ENCODE measurements at regions not wholly inside any gene's neighbourhood (a gene's known extent, or its start where the extent isn't known, plus 50 kb on each side); places are given as distances from the start of the nearest gene placed in this dataset.
"Not testable (repeated sequence)": the region's sequence is repeated elsewhere in the genome, so short reads cannot be mapped to it uniquely, and the experiment has no call there.

DNA sequence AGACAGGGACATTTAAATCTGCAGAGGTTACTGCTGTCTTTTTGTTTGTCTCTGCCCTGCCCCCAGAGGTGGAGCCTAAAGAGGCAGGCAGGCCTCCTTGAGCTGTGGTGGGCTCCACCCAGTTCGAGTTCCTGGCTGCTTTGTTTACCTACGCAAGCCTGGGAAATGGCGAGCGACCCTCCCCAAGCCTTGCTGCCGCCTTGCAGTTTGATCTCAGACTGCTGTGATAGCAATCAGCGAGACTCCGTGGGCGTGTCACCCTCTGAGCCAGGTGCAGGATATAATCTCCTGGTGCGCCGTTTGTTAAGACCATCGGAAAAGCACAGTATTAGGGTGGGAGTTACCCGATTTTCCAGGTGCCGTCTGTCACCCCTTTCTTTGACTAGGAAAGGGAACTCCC is 93.3 kb downstream of the ANKRD30BL start:
- DNase-seq: not testable (repeated sequence)

DNA sequence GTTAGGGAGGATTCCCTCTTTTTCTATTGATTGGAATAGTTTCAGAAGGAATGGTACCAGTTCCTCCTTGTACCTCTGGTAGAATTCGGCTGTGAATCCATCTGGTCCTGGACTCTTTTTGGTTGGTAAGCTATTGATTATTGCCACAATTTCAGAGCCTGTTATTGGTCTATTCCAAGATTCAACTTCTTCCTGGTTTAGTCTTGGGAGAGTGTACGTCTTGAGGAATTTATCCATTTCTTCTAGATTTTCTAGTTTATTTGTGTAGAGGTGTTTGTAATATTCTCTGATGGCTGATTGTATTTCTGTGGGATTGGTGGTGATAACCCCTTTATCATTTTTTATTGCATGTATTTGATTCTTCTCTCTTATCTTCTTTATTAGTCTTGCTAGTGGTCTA is 96.4 kb downstream of the ANKRD30BL start:
- DNase-seq: not testable (repeated sequence)

- DNase-seq: not testable (repeated sequence)
Observed at GRCh38 chr2:132039609-132040236, 122.0 kb downstream of the ANKRD30BL start.

- DNase-seq: not testable (repeated sequence)
Observed at GRCh38 chr2:132038883-132039235, 122.9 kb downstream of the ANKRD30BL start.

GRCh38 chr2:132038179-132038882 is 123.4 kb downstream of the ANKRD30BL start:
- peak; percentile 19 to 26 for DNase-seq

DNA sequence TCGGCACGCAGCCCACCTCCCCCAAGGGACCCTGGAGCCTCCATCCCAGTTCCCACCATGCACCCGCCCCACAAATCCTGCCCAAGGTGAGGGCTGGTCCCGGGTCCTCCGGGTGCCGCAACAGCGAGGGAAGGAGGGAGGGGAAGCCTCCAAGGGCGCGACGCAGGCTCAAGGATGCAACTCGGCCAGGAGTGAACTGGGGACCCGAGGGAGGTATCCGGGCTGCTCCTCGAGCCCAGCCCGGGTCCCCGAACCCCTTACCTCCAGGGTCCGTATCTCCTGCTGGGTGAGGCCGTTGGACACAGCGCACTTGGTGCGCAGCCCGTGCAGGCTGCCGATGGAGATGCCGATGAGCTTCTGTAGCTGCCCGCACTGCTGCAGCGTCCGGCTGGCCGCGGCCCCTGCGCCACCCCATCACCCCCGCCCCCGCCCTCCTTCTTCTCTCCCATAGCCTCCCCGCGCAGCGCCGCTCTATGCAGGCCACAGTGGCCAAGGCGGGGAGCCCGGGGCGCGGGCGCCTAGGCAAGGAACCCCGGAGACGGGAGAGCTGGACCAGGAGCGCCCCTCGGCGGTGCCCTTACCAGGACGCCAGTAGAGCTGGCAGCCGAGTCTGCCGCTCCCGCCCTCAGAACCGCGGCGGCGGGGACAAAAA is 124.1 kb downstream of the ANKRD30BL start:
- peak in 1 of 2 experiments; percentile 17 for DNase-seq

GRCh38 chr2:132034646-132035045 is 127.1 kb downstream of the ANKRD30BL start:
- DNase-seq: no peak

- no peak for DNase-seq
Observed at GRCh38 chr2:132033949-132034348, 127.8 kb downstream of the ANKRD30BL start.

- DNase-seq: no peak
Observed at GRCh38 chr2:132033365-132033764, 128.4 kb downstream of the ANKRD30BL start.

- DNase-seq: not testable (repeated sequence)
Observed at GRCh38 chr2:132012046-132012445, 149.7 kb downstream of the ANKRD30BL start.

DNA sequence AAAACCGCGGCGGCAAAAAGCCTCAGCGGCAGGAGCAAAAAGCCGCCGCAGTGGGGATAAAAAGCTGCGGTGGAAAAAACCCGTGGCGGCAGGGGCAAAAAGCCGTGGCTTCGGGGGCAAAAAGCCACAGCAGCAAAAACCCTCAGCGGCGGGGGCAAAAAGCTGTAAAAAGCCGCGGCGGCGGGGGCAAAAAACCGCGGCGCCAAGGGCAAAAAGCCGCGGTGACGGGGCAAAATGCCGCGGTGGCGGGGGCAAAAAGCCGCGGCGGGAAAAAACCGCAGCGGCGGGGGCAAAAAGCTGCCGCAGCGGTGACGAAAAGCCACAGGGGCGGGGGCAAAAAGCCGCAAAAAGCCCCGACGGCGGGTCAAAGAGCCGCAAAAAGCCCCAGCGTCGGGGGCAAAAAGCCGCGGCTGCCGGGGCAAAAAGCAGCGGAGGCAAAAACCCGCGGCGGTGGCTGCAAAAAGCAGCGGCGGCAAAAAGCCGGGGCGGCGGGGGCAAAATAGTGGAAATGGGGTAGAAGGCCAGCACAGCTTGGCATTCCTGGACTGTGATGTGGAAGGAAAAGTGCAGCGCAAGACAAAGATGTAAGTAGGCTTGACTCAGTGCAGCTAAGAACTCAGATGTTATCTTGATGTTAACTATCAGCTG is 151.8 kb downstream of the ANKRD30BL start:
- no peak for DNase-seq

DNA sequence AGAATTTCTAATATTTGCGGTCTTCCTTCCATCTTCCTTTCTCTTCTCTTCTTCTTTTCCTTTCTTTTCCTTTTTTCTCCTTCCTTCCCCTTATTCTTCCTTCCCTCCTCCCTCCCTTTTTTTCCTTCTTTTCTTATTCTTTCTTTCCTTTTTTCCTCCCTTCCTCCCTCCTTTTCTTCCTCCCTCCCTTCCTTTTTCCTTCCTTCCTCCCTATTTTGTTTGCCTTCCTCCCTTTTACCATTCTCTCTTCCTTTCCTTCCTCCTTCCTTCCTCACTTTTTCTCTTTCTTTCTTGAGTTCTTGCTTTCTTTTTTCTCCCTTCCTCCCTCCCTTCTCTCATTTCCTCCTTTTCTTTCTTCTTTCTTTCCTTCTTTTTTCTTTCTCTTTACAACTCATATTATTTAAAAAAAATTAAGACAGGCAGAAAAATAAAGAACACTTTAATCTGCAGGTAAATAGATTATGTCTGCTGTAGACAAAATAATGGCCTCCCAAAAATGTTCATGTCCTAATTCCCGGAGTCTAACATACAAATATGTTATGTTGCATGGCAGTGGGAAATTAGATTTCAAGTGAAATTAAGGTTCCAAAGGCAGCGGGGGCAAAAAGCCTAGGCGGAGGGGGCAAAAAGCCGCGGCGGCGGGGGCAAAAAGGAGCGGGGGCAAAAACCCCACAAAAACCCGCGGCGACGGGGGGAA is 152.4 kb downstream of the ANKRD30BL start:
- no peak for DNase-seq

DNA sequence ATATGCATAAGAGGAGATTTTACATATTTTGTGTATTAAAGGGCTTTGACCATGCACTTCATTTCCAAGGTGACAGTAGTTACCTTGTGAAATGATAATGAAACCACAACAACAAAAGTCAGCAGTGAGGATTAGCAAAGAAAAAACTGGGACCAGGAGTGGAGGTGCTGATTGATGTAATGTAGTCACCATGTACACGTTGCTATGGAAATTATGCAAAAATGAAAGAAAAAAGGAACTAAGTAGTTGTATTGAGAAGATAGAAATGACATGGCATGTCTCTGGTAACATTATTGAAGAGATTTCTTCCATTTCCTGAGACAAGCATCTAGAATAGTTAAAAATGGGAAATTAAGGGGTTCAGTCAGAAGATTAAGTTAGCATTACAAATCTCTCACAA is 171.0 kb downstream of the ANKRD30BL start:
- not testable (repeated sequence) for DNase-seq

DNA sequence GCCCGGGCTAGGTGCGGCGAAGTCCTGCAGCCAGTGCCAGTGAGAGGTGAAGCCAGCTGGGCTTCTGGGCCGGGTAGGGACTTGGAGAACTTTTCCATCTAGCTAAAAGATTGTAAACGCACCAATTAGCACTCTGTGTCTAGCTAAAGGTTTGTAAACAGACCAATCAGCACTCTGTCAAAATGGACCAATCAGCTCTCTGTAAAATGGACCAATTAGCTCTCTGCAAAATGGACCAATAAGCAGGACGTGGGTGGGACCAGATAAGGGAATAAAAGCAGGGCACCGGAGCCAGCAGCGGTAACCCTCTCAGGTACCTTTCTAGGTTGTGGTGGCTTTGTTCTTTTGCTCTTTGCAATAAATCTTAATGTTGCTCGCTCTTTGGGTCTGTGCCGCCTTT is 195.1 kb downstream of the ANKRD30BL start:
- not testable (repeated sequence) for DNase-seq

GRCh38 chr2:131966256-131966655 is 195.5 kb downstream of the ANKRD30BL start:
- DNase-seq: no peak

- not testable (repeated sequence) for DNase-seq
Observed at GRCh38 chr2:131958019-131958609, 203.6 kb downstream of the ANKRD30BL start.

GRCh38 chr2:131948641-131949040 is 213.1 kb downstream of the ANKRD30BL start:
- DNase-seq: not testable (repeated sequence)

DNA sequence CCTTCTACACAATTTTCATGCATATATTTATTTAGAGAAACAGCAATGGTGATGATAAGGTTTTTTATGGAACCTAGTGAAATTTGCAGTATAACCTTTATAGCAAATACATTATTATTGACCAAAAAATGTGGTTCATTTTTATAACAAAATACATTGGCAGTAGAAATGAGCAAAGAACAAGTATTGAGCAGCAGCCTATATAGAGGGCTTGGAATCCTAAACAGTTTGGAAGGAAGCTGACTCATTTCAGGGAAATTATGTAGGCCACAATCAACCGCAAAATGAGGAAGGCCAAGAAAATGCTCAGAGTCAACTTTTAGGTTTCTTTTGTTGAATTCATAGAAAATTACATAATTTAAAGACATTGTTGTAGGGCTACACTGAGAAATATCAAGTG is 238.5 kb downstream of the ANKRD30BL start:
- DNase-seq: not testable (repeated sequence)

DNA sequence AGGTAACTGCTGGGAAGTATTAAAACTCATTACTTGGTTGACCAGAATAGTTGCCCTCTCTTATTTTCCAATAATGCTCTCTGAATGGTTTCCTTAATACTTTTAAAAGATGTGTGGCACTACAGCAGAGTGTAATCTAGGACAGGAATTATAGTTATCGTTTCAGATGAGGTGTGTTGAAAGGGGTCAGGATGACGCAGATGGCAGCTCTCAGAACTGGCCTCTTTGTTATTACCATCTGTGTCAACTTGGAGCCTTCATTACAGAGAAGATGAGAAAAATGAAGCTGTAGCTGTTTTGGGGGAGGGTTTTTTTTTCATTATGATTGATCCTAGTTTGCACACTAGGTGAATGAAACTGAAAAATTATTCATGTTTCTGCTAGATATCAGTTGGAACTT is 238.9 kb downstream of the ANKRD30BL start:
- DNase-seq: not testable (repeated sequence)
